HFFc6 (cell line): ENCODE measurements at regions not wholly inside any gene's neighbourhood (a gene's known extent, or its start where the extent isn't known, plus 50 kb on each side); places are given as distances from the start of the nearest gene placed in this dataset.

Experiments used
- DNase-seq: peaks from one replicate; pipeline ENCODE4 v3.0.0-alpha.2; 2018
- H3K27ac Mint-ChIP-seq: 2 replicates; pipeline ENCODE4 v1.8.0; 2020; ENCODE audit warnings: mild to moderate bottlenecking, mixed read lengths
- H3K27me3 Mint-ChIP-seq: 2 replicates; pipeline ENCODE4 v1.8.0; 2021; ENCODE audit warnings: mild to moderate bottlenecking, moderate library complexity, mixed read lengths; ENCODE audit not compliant: insufficient read depth
- H3K36me3 Mint-ChIP-seq: 2 replicates; pipeline ENCODE4 v1.8.0; 2021; ENCODE audit warnings: low read depth, mixed read lengths
- H3K4me1 Mint-ChIP-seq: 2 replicates; pipeline ENCODE4 v1.8.0; 2020; ENCODE audit warnings: low read depth, mixed read lengths
- H3K4me3 Mint-ChIP-seq: 2 replicates; pipeline ENCODE4 v1.8.0; 2020; ENCODE audit warnings: mild to moderate bottlenecking, moderate library complexity, mixed read lengths
- H3K9me3 Mint-ChIP-seq: 2 replicates; pipeline ENCODE4 v1.8.0; 2020; ENCODE audit warnings: mild to moderate bottlenecking, mixed read lengths
- CTCF ChIP-seq: fragments of 200-600 bp; sonication (generic); IDR thresholded peaks from 2 replicates; pipeline ENCODE4 v1.5.0; 2021; ENCODE audit warnings: antibody characterized with exemption, mild to moderate bottlenecking

GRCh38 chr15:66960519-66960918 is 104.9 kb upstream of the SMAD3 start:
- Mint-ChIP-seq H3K9me3 (no peaks in the 10 kb centered on the region), H3K4me1 (peaks cover 12% of the 10 kb centered on the region), H3K27me3 (peaks cover 16% of the 10 kb centered on the region), H3K4me3 (no peak overlapping the region), H3K27ac (no peak overlapping the region), H3K36me3 (no peaks in the 10 kb centered on the region)
- TF ChIP-seq CTCF: no peak
- no peak for DNase-seq

DNA sequence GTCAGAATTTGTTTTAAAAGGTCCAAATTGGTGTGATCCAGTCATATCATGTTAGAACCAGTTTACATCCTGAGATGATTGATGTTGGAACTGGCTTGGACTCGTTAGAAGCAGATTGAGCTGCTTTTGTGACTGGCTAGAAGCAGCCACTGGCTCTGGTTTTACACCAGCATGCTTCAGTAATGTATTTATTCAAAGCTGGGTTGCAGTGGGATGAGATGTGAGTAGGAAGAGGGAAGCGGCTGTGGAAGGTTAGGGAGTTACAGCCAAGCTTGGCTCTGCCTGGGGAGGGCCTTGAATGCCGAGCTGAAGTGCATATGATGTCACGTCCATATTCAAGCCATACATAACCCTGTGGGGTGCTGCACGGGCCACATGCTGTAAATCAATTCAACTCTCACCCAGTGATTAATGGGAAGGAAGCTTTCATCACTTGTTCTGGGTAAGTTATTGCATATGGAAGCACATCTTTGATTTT is 104.0 kb upstream of the SMAD3 start:
- H3K4me1 Mint-ChIP-seq: peaks cover 4% of the 10 kb centered on the region
- H3K4me3 Mint-ChIP-seq: no peak overlapping the region
- no peak for DNase-seq

DNA sequence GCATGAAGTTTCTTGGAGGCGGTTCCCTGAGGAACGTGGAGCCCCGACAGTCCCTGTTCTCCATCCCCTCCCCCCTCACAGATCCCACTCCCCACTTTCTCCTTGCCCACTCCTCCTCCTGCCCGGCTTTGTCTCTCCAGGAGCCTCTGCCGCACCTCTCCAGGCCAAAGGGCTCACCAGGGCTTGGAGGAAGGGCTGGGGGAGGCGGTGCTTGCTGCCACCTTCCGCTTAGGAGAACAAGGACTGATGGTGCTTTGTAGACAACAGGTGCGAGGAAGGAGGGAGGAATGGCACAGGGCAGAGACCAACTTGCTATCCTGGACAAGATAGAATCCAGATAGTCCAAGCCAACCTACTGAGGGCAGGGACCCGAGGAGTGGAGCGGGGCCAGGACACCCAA is 103.5 kb upstream of the SMAD3 start:
- no peak overlapping the region for H3K4me3 Mint-ChIP-seq
- no peaks in the 10 kb centered on the region for H3K4me1 Mint-ChIP-seq
- no peaks in the 10 kb centered on the region for H3K9me3 Mint-ChIP-seq
- no peak for TF ChIP-seq CTCF
- peaks cover 16% of the 10 kb centered on the region for H3K27me3 Mint-ChIP-seq
- H3K27ac Mint-ChIP-seq: no peak overlapping the region
- DNase-seq: no peak
- H3K36me3 Mint-ChIP-seq: no peaks in the 10 kb centered on the region

More for the DNA sequence above, 104.0 kb upstream of the SMAD3 start:
- H3K9me3 Mint-ChIP-seq: no peaks in the 10 kb centered on the region
- TF ChIP-seq CTCF: no peak
- H3K36me3 Mint-ChIP-seq: no peaks in the 10 kb centered on the region
- peaks cover 16% of the 10 kb centered on the region for H3K27me3 Mint-ChIP-seq
- no peak overlapping the region for H3K27ac Mint-ChIP-seq

- TF ChIP-seq CTCF: no peak
- Mint-ChIP-seq H3K36me3 (no peaks in the 10 kb centered on the region), H3K4me1 (no peaks in the 10 kb centered on the region), H3K9me3 (no peaks in the 10 kb centered on the region), H3K4me3 (no peak overlapping the region), H3K27ac (no peak overlapping the region), H3K27me3 (peaks cover 16% of the 10 kb centered on the region)
- DNase-seq: no peak
Observed at GRCh38 chr15:66962522-66962921, 102.9 kb upstream of the SMAD3 start.

- no peaks in the 10 kb centered on the region for H3K36me3 Mint-ChIP-seq
- no peaks in the 10 kb centered on the region for H3K9me3 Mint-ChIP-seq
- H3K4me3 Mint-ChIP-seq: no peak overlapping the region
- no peaks in the 10 kb centered on the region for H3K4me1 Mint-ChIP-seq
- no peak for TF ChIP-seq CTCF
- H3K27me3 Mint-ChIP-seq: peaks cover 15% of the 10 kb centered on the region
- no peak overlapping the region for H3K27ac Mint-ChIP-seq
- DNase-seq: no peak
Observed at GRCh38 chr15:66963084-66963483, 102.3 kb upstream of the SMAD3 start.

GRCh38 chr15:66963710-66964109 is 101.7 kb upstream of the SMAD3 start:
- no peak overlapping the region for H3K27ac Mint-ChIP-seq
- H3K36me3 Mint-ChIP-seq: no peaks in the 10 kb centered on the region
- no peaks in the 10 kb centered on the region for H3K9me3 Mint-ChIP-seq
- H3K4me3 Mint-ChIP-seq: no peak overlapping the region
- no peak for TF ChIP-seq CTCF
- H3K4me1 Mint-ChIP-seq: no peaks in the 10 kb centered on the region
- peaks cover 12% of the 10 kb centered on the region for H3K27me3 Mint-ChIP-seq
- DNase-seq: no peak
